Prostate gland (tissue), 2 donors: ENCODE measurements at regions not wholly inside any gene's neighbourhood (a gene's known extent, or its start where the extent isn't known, plus 50 kb on each side); places are given as distances from the start of the nearest gene placed in this dataset.

Experiments
- DNase-seq: peaks from one replicate; pipeline ENCODE4 v3.0.0-alpha.2; 2019; ENCODE audit warnings: low spot score
- H3K27ac ChIP-seq, 2 donors: fragments of 200-600 bp; sonication (generic); 2 replicates each; pipeline ENCODE4 v1.5.1; 2017 to 2019
- H3K27me3 ChIP-seq: fragments of 200-600 bp; sonication (generic); replicated peaks from 2 replicates; pipeline ENCODE4 v1.5.1; 2019; ENCODE audit not compliant: insufficient read depth
- H3K36me3 ChIP-seq, 2 donors: fragments of 200-600 bp; sonication (generic); 1 replicate in 1 of 2; 2 replicates in 1 of 2; pipeline versions ENCODE4 v1.5.1 to v1.8.1; 2017 to 2019
- H3K4me1 ChIP-seq: fragments of 200-600 bp; sonication (generic); replicated peaks from 2 replicates; pipeline ENCODE4 v1.5.1; 2019
- H3K4me3 ChIP-seq, 2 donors: fragments of 200-600 bp; sonication (generic); 2 replicates each; pipeline ENCODE4 v1.5.1; 2017 to 2019
- H3K9me3 ChIP-seq: fragments of 200-600 bp; sonication (generic); 2 replicates; pipeline ENCODE4 v1.5.1; 2017
- CTCF ChIP-seq, 4 experiments: fragments of 200-600 bp in 2 of 4; fragments of 450-650 bp in 2 of 4; sonication (generic) in 2 of 4; IDR thresholded peaks; 1 replicate in 3 of 4; 2 replicates in 1 of 4; pipeline ENCODE4 v1.5.1; 2016 to 2019; ENCODE audit warnings: antibody characterized with exemption in 4 of 4, mild to moderate bottlenecking in 2 of 4, moderate library complexity in 2 of 4
- POLR2A ChIP-seq: fragments of 450-650 bp; IDR thresholded peaks from one replicate; pipeline ENCODE4 v1.6.1; 2016; ENCODE audit warnings: antibody characterized with exemption, mild to moderate bottlenecking
- POLR2AphosphoS5 ChIP-seq: sonication (generic); formaldehyde crosslinking; IDR thresholded peaks from one replicate; pipeline ENCODE4 v1.6.1; 2017; ENCODE audit warnings: antibody characterized with exemption
- WGBS: methylation state at CpG from one replicate; pipeline ENCODE4 v1.1.5; 2018; 5-methylcytosine and 5-hydroxymethylcytosine counted together
- intact Hi-C: fragments of 100-400 bp; cut with DNase I; formaldehyde crosslinking; loops from one replicate; pipeline ENCODE4 v1.14.2; 2022

GRCh38 chr2:235229236-235229635, 264.6 kb upstream of the AGAP1 start:
- Histone ChIP-seq H3K9me3 (no peaks in the 10 kb centered on the region), H3K27me3 (no peaks in the 10 kb centered on the region), H3K4me3 (no peak overlapping the region), H3K4me1 (no peaks in the 10 kb centered on the region), H3K27ac (no peak overlapping the region), H3K36me3 (no peaks in the 10 kb centered on the region)
- TF ChIP-seq POLR2A (no peak), POLR2AphosphoS5 (no peak), CTCF (IDR thresholded peaks at IDR 0.05) (no peak)
- DNase-seq: no peak
- intact Hi-C loops: no loop called here
- WGBS: 72% methylated on average over 3 of the region's 3 CpGs

- H3K27me3 ChIP-seq: no peaks in the 10 kb centered on the region
- H3K4me3 ChIP-seq: no peak overlapping the region
- H3K9me3 ChIP-seq: no peaks in the 10 kb centered on the region
- no peaks in the 10 kb centered on the region for H3K36me3 ChIP-seq
- TF ChIP-seq POLR2A (no peak), POLR2AphosphoS5 (no peak), CTCF (IDR thresholded peaks at IDR 0.05) (no peak)
- WGBS: 50% methylated on average over 8 of the region's 8 CpGs
- no peak for DNase-seq
- H3K27ac ChIP-seq: no peak overlapping the region
- no peaks in the 10 kb centered on the region for H3K4me1 ChIP-seq
- intact Hi-C loops: no loop called here
Observed at GRCh38 chr2:235230821-235231601, 262.8 kb upstream of the AGAP1 start.

- intact Hi-C loops: no loop called here
- Histone ChIP-seq H3K36me3 (no peaks in the 10 kb centered on the region), H3K4me1 (no peaks in the 10 kb centered on the region), H3K27me3 (no peaks in the 10 kb centered on the region), H3K9me3 (no peaks in the 10 kb centered on the region), H3K27ac (no peak overlapping the region), H3K4me3 (no peak overlapping the region)
- 94% methylated on average over 20 of the region's 20 CpGs for WGBS
- TF ChIP-seq CTCF (IDR thresholded peaks at IDR 0.05) (no peak), POLR2A (no peak), POLR2AphosphoS5 (no peak)
- no peak for DNase-seq
Observed at GRCh38 chr2:235232449-235233433, 261.1 kb upstream of the AGAP1 start.

GRCh38 chr2:235234736-235235135, 259.1 kb upstream of the AGAP1 start:
- H3K4me3 ChIP-seq: no peak overlapping the region
- no peaks in the 10 kb centered on the region for H3K27me3 ChIP-seq
- intact Hi-C loops: no loop called here
- no peaks in the 10 kb centered on the region for H3K9me3 ChIP-seq
- H3K27ac ChIP-seq: no peak overlapping the region
- DNase-seq: no peak
- TF ChIP-seq POLR2A (no peak), POLR2AphosphoS5 (no peak), CTCF (IDR thresholded peaks at IDR 0.05) (no peak)
- H3K4me1 ChIP-seq: no peaks in the 10 kb centered on the region
- 76% methylated on average over 6 of the region's 6 CpGs for WGBS
- H3K36me3 ChIP-seq: no peaks in the 10 kb centered on the region
